ENCODE measurements at regions not wholly inside any gene's neighbourhood (a gene's known extent, or its start where the extent isn't known, plus 50 kb on each side); places are given as distances from the start of the nearest gene placed in this dataset.

DNA sequence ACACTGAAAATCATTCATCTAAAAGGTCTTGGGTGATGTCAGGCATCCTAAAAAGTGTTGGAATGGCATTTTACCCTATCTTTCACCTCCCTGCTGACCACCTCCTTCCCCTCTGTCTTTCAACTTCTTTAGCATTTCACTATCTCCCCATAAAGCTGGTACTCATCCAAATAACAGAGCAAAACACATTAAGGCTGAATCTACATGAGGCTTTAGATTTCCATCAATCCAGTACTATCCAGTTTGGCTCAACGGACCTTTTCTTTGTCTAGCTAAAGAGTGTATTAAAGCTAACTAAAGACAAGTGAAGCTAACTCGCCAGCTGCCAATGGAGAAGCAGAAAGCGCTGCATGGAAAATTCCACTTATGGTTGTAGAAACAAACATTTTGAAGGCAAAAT lies 122.5 kb upstream of the NCKAP5 start:
- Histone ChIP-seq H3K79me2 (ENCODE audit: insufficient read depth, low read length) (no peaks in the 10 kb centered on the region), H3K4me3 (ENCODE audit: low read length, poor library complexity, severe bottlenecking) (no peak overlapping the region), H3K9me3 (ENCODE audit: insufficient read depth, low read depth, low read length) (no peaks in the 10 kb centered on the region), H3K36me3 (ENCODE audit: insufficient read depth, low read length) (no peaks in the 10 kb centered on the region), H3K9ac (ENCODE audit: low read depth, low read length, poor library complexity, severe bottlenecking) (no peak overlapping the region), H3F3A (ENCODE audit: low read depth) (no peaks in the 10 kb centered on the region), H3K4me2 (ENCODE audit: low read depth, low read length, poor library complexity, severe bottlenecking) (no peak overlapping the region), H3K9me2 (replicated peaks; ENCODE audit: low read depth, low read length) (no peaks in the 10 kb centered on the region), H3K27me3 (ENCODE audit: insufficient read depth, low read length, poor library complexity, severe bottlenecking) (no peaks in the 10 kb centered on the region), H2AFZ (ENCODE audit: low read length) (no peak overlapping the region), H3K4me1 (ENCODE audit: insufficient read depth, low read length, poor library complexity, severe bottlenecking) (no peaks in the 10 kb centered on the region), H4K20me1 (ENCODE audit: insufficient read depth, low read length, poor library complexity, severe bottlenecking) (no peaks in the 10 kb centered on the region)
- TF ChIP-seq, protein P1, sequence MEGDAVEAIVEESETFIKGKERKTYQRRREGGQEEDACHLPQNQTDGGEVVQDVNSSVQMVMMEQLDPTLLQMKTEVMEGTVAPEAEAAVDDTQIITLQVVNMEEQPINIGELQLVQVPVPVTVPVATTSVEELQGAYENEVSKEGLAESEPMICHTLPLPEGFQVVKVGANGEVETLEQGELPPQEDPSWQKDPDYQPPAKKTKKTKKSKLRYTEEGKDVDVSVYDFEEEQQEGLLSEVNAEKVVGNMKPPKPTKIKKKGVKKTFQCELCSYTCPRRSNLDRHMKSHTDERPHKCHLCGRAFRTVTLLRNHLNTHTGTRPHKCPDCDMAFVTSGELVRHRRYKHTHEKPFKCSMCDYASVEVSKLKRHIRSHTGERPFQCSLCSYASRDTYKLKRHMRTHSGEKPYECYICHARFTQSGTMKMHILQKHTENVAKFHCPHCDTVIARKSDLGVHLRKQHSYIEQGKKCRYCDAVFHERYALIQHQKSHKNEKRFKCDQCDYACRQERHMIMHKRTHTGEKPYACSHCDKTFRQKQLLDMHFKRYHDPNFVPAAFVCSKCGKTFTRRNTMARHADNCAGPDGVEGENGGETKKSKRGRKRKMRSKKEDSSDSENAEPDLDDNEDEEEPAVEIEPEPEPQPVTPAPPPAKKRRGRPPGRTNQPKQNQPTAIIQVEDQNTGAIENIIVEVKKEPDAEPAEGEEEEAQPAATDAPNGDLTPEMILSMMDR (conservative IDR thresholded peaks at IDR 0.05; ENCODE audit: low read length): no peak
- no peak for TF ChIP-seq EZH2phosphoT487 (IDR thresholded peaks at IDR 0.05; ENCODE audit: borderline replicate concordance)

DNA sequence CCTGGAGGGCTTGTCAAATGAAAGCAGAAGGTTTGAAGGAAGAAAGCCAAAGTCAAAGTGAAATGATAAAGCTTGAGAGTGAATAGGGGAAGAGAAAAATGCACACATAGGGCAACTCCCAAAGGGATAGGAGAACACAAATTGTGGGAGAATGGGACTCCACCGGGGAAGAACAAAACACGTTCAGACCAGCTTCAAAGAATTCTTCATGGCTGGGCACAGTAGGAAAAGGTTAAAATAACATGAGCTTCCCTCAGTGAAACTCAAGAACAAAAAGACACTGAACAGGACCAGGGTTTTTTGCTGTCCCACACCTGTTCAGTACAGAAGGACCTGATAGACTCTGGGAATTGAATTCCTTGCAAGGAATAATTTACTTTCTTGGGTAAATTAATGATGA lies 123.1 kb upstream of the NCKAP5 start:
- Histone ChIP-seq H2AFZ (ENCODE audit: low read length) (no peak overlapping the region), H3F3A (ENCODE audit: low read depth) (no peaks in the 10 kb centered on the region), H3K9me2 (replicated peaks; ENCODE audit: low read depth, low read length) (no peaks in the 10 kb centered on the region), H3K4me1 (ENCODE audit: insufficient read depth, low read length, poor library complexity, severe bottlenecking) (no peaks in the 10 kb centered on the region), H3K9ac (ENCODE audit: low read depth, low read length, poor library complexity, severe bottlenecking) (no peak overlapping the region), H3K36me3 (ENCODE audit: insufficient read depth, low read length) (no peaks in the 10 kb centered on the region), H3K9me3 (ENCODE audit: insufficient read depth, low read depth, low read length) (no peaks in the 10 kb centered on the region), H4K20me1 (ENCODE audit: insufficient read depth, low read length, poor library complexity, severe bottlenecking) (no peaks in the 10 kb centered on the region), H3K27me3 (ENCODE audit: insufficient read depth, low read length, poor library complexity, severe bottlenecking) (no peaks in the 10 kb centered on the region), H3K4me2 (ENCODE audit: low read depth, low read length, poor library complexity, severe bottlenecking) (no peak overlapping the region), H3K4me3 (ENCODE audit: low read length, poor library complexity, severe bottlenecking) (no peak overlapping the region), H3K79me2 (ENCODE audit: insufficient read depth, low read length) (no peaks in the 10 kb centered on the region)
- TF ChIP-seq, protein P1 (conservative IDR thresholded peaks at IDR 0.05; ENCODE audit: low read length): no peak
- no peak for TF ChIP-seq EZH2phosphoT487 (IDR thresholded peaks at IDR 0.05; ENCODE audit: borderline replicate concordance)

DNA sequence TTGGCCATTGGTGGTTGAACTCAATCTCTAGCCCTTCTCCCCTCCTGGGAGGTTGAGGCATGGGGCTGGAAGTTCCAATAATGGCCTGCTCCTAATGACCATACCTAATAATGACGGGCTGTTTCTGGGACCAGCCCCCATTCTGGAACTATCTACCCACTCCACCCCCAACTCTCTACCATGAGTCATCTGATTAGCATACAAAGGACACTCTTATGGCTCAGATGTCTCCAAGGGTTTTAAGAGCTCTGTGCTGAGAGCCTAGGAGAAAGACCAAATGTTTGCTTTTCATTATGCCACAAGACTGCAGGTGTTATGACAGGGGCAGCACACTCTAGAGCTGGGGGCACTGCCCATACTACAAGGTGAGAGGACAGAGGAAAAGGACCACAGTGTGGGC lies 137.0 kb upstream of the NCKAP5 start:
- Histone ChIP-seq H4K20me1 (ENCODE audit: insufficient read depth, low read length, poor library complexity, severe bottlenecking) (no peaks in the 10 kb centered on the region), H2AFZ (ENCODE audit: low read length) (no peak overlapping the region), H3K4me3 (ENCODE audit: low read length, poor library complexity, severe bottlenecking) (no peak overlapping the region), H3K79me2 (ENCODE audit: insufficient read depth, low read length) (no peaks in the 10 kb centered on the region), H3F3A (ENCODE audit: low read depth) (no peaks in the 10 kb centered on the region), H3K27me3 (ENCODE audit: insufficient read depth, low read length, poor library complexity, severe bottlenecking) (no peaks in the 10 kb centered on the region), H3K4me1 (ENCODE audit: insufficient read depth, low read length, poor library complexity, severe bottlenecking) (no peaks in the 10 kb centered on the region), H3K36me3 (ENCODE audit: insufficient read depth, low read length) (no peaks in the 10 kb centered on the region), H3K9me3 (ENCODE audit: insufficient read depth, low read depth, low read length) (no peaks in the 10 kb centered on the region; the same call in 1 of the 2 replicates), H3K4me2 (ENCODE audit: low read depth, low read length, poor library complexity, severe bottlenecking) (no peak overlapping the region), H3K9ac (ENCODE audit: low read depth, low read length, poor library complexity, severe bottlenecking) (no peak overlapping the region), H3K9me2 (replicated peaks; ENCODE audit: low read depth, low read length) (no peaks in the 10 kb centered on the region)
- TF ChIP-seq EZH2phosphoT487 (IDR thresholded peaks at IDR 0.05; ENCODE audit: borderline replicate concordance): no peak
- TF ChIP-seq, protein P1 (conservative IDR thresholded peaks at IDR 0.05; ENCODE audit: low read length): no peak

All from Loucy (cell line).